ENCODE measurements at regions not wholly inside any gene's neighbourhood (a gene's known extent, or its start where the extent isn't known, plus 50 kb on each side); places are given as distances from the start of the nearest gene placed in this dataset.

DNA sequence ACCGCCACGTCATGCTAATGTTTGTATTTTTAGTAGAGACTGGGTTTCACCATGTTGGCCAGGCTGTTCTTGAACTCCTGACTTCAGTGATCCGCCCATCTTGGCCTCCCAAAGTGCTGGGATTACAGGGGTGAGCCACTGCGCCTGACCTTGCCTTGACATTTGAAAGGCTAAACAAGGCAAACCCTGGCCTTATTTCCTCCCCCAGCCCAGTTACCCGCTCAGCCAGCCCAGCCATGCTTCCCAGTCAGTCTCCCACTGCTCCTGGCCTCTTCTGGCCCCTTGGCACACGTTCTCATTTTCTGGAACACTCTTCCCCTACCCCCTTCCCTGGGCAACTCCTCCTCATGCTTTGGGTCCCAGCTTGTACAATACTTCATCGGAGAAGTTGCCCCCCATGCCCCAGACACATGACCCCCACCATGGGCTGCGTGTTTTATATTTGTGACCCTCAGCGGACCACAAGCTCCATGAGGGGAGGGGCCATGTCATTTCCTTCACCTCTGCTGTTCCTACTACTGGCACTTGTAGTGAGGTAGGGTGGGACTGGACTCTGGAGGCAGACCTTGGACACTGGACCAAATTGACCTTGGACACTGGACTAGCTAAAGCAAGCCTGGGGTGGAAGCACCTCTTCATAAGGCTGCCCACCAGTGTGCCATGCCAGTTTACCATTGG lies 94.4 kb upstream of the IER5L start:
- TF ChIP-seq, protein P1, sequence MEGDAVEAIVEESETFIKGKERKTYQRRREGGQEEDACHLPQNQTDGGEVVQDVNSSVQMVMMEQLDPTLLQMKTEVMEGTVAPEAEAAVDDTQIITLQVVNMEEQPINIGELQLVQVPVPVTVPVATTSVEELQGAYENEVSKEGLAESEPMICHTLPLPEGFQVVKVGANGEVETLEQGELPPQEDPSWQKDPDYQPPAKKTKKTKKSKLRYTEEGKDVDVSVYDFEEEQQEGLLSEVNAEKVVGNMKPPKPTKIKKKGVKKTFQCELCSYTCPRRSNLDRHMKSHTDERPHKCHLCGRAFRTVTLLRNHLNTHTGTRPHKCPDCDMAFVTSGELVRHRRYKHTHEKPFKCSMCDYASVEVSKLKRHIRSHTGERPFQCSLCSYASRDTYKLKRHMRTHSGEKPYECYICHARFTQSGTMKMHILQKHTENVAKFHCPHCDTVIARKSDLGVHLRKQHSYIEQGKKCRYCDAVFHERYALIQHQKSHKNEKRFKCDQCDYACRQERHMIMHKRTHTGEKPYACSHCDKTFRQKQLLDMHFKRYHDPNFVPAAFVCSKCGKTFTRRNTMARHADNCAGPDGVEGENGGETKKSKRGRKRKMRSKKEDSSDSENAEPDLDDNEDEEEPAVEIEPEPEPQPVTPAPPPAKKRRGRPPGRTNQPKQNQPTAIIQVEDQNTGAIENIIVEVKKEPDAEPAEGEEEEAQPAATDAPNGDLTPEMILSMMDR (IDR thresholded peaks at IDR 0.05 in 8 of 11, conservative IDR thresholded peaks at IDR 0.05 in 3 of 11) = no peak
- no peak for TF ChIP-seq POLR2A (IDR thresholded peaks at IDR 0.05)
- peak in 2 of 3 donors; percentile 42 to 55 for TF ChIP-seq POLR2AphosphoS5 (IDR thresholded peaks at IDR 0.05)
